H1 (cell line): ENCODE measurements at regions not wholly inside any gene's neighbourhood (a gene's known extent, or its start where the extent isn't known, plus 50 kb on each side); places are given as distances from the start of the nearest gene placed in this dataset.

Experiments
- NRF1 ChIP-seq: IDR thresholded peaks from 2 replicates; pipeline ENCODE4 v1.6.1; 2011; ENCODE audit warnings: mild to moderate bottlenecking, low read depth, low read length, improper control_type of control experiment
- SIRT6 ChIP-seq: IDR thresholded peaks from one replicate; pipeline ENCODE4 v1.7.1; 2012; ENCODE audit warnings: low read length, inconsistent platforms
- SRF ChIP-seq: IDR thresholded peaks from 2 replicates; pipeline ENCODE4 v1.6.1; 2011; ENCODE audit warnings: mild to moderate bottlenecking, low read depth, low read length, moderate library complexity
- ZNF274 ChIP-seq: IDR thresholded peaks from 2 replicates; pipeline ENCODE4 v1.7.0; 2012; ENCODE audit warnings: low read length, borderline replicate concordance; ENCODE audit errors: extremely low read depth
- TF ChIP-seq, protein P1 (sequence below), 3 experiments: IDR thresholded peaks; 1 replicate in 2 of 3; 2 replicates in 1 of 3; pipeline versions ENCODE4 v1.5.1 to v1.6.1; 2011; ENCODE audit warnings: low read length in 3 of 3, mild to moderate bottlenecking in 3 of 3, inconsistent platforms in 2 of 3, low read depth in 1 of 3, moderate library complexity in 1 of 3; ENCODE audit not compliant: insufficient read depth in 1 of 3; ENCODE audit errors: control extremely low read depth in 1 of 3

DNA sequence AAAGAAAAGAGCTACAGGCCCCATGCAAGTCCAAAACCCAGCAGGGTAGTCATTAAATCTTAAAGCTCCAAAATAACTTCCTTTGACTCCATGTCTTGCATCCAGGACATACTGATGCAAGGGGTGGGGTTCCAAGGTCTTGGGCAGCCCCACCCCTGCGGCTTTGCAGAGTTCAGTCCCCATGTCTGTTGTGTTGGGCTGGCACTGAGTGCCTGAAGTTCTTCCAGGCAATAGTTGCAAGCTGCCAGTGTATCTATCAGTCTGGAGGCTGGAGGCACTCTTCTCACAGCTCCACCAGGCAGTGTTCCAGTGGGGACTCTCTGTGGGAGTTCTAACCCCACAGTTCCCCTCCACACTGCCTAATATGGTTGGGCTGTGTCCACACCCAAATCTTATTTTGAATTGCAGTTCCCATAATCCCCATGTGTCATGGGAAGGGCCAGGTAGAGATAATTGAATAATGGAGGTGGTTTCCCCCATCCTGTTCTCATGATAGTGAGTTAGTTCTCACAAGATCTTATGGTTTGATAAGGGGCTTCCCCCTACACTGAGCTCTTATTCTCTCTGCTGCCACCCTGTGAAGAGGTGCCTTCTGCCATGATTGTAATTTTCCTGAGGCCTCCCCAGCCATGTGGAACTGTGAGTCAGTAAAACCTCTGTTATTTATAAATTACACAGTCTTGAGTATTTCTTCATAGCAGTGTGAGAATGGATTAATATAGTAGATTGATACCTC lies 237.5 kb upstream of the ADRA1B start (continued):
- TF ChIP-seq, protein P1, sequence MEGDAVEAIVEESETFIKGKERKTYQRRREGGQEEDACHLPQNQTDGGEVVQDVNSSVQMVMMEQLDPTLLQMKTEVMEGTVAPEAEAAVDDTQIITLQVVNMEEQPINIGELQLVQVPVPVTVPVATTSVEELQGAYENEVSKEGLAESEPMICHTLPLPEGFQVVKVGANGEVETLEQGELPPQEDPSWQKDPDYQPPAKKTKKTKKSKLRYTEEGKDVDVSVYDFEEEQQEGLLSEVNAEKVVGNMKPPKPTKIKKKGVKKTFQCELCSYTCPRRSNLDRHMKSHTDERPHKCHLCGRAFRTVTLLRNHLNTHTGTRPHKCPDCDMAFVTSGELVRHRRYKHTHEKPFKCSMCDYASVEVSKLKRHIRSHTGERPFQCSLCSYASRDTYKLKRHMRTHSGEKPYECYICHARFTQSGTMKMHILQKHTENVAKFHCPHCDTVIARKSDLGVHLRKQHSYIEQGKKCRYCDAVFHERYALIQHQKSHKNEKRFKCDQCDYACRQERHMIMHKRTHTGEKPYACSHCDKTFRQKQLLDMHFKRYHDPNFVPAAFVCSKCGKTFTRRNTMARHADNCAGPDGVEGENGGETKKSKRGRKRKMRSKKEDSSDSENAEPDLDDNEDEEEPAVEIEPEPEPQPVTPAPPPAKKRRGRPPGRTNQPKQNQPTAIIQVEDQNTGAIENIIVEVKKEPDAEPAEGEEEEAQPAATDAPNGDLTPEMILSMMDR (IDR thresholded peaks at IDR 0.05; ENCODE audit: control extremely low read depth in 1 of 3, insufficient read depth in 1 of 3, low read depth in 1 of 3, low read length in 3 of 3), result no peak
- TF ChIP-seq NRF1, result no peak
- no peak for TF ChIP-seq SIRT6
- no peak for TF ChIP-seq ZNF274
- no peak for TF ChIP-seq SRF
